Urothelium cell line (cell line): ENCODE measurements at regions not wholly inside any gene's neighbourhood (a gene's known extent, or its start where the extent isn't known, plus 50 kb on each side); places are given as distances from the start of the nearest gene placed in this dataset.
"Not testable (repeated sequence)": the region's sequence is repeated elsewhere in the genome, so short reads cannot be mapped to it uniquely, and the experiment has no call there.

Source experiments
- DNase-seq: peaks from one replicate; pipeline ENCODE4 v3.0.0; 2011; ENCODE audit warnings: low spot score, mixed read lengths
- FAIRE-seq: peaks from 2 replicates; lab custom pipeline; 2011; peaks lifted over from hg19 to GRCh38; lab: Jason Lieb, UNC

DNA sequence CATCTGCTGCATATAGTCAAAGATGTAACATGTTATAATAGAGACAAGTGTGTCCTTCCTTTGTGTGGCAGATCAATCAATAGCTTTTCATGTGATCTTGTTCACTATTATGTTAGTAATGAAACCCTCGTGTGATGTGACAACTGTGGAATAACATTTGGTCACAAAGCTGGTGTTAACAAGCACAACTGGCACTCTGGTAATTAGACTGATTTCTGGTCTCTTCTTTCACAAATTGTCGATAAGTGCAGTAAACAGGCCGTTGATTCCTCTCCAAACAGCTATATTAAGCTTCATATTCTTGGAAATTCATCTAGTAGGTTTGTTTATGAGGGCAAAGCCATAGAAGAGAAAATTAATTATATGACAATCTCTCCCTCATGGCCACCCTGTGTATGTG, 616.7 kb upstream of the PTBP2 start:
- DNase-seq: no peak
- FAIRE-seq: no peak

DNA sequence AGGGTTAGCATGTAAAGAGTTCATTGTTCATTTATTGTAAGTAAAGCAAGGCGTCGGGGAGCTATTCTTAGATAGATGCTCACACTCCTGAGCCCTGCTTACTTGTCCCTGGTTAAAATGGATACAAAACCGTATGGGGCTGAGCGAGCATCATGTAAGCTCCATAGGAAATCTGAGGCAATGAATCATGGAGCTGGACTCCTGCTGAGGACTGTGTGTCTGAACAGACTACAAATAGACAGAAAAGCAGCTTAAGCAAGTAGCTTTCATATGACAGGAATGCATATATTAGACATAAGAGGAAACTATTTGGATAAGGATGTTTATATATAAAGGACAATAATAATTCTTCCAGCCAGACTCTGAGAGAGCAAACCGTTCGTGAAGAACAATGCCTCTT, 604.9 kb upstream of the PTBP2 start:
- DNase-seq: no peak
- FAIRE-seq: no peak

DNA sequence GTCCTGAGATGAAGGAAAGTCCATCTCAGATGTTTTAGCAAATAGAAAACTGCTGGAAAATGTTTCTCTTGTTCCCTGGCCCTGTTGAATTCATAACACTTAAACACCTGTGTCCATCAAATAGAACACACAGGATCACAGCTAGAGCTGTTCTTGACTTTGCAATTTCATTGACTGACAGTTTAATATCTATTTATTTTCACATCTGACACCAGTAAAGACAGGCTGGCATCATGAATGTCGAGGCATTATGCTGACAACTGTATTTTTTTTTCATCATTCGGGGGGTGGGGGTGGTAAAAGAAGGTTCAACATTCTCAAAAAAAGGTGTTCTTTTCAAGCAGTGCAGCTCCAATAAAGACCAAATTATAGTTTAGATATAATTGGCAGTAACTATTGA, 591.2 kb upstream of the PTBP2 start:
- FAIRE-seq: no peak
- DNase-seq: no peak

DNA sequence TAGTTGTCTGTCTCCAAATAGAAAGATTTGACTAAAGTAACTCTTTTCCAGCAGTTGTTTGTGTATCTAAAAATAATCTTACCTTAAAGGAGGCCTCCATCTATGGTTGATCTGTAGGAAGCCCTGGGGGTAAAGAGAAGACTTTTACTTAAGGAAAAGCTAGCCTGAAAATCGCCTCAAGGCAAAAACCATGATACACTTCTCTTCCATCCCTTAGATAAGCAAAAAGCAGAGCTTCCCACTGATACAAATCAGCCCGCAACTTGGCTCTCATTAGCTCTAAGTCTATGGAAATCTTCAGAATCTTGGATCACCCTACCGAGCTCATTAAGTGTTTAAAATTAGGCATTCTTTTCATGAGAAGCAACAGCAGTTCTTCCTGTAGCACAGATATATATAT, 576.9 kb upstream of the PTBP2 start:
- FAIRE-seq (no peak), DNase-seq (no peak)

DNA sequence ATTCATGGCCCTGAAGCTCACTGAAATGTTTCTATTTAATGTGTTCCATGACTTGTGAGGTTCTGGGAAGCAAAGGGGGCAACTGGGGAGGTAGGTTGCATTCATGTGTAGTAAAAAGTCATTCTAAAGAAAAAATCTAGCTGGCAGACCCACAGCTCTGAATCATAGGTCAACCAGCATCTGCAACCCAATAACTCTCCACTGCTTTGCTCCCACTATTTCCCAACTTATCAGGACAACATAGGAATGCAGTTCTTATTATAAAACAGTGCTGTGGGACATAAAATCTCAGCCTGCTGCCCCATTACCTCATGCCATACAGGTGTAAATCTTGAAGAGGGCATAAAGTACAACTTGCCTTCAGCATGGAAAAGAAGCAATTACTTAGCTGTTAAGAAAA, 576.1 kb upstream of the PTBP2 start:
- DNase-seq: no peak
- FAIRE-seq: no peak

DNA sequence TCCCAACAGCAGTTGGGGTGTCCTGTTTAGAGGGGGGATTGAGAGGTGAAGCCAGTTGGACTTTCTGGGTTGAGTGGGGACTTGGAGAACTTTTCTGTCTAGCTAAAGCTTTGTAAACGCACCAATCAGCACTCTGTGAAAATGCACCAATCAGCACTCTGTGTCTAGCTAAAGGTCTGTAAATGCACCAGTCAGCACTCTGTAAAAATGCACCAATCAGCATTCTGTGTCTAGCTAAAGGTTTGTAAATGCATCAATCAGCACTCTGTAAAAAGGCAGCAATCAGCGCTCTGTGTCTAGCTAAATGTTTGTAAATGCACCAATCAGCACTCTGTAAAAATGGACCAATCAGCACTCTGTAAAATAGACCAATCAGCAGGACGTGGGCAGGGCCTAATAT, 568.6 kb upstream of the PTBP2 start:
- FAIRE-seq: not testable (repeated sequence)

DNA sequence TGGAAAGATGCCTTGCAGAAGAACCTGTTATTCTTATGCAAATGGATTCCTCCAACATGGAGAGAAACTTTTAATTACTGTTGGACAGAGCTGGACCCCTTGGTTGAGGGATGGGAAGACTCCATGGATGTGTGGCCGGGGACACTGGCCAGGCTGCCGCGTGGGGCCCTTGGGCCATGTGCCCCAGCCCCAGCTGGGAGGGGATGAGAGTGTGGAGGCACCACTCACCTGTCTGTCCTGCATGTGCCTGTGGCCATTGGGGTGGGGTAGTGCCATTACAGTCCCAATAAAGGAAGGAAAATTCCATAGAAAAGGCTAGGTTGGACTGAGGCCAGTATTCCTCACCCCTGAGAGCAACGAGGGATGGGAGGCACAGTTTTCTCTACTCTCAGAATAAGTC, 564.5 kb upstream of the PTBP2 start:
- FAIRE-seq (no peak), DNase-seq (no peak)

More for the DNA sequence above, 568.6 kb upstream of the PTBP2 start:
- not testable (repeated sequence) for DNase-seq

DNA sequence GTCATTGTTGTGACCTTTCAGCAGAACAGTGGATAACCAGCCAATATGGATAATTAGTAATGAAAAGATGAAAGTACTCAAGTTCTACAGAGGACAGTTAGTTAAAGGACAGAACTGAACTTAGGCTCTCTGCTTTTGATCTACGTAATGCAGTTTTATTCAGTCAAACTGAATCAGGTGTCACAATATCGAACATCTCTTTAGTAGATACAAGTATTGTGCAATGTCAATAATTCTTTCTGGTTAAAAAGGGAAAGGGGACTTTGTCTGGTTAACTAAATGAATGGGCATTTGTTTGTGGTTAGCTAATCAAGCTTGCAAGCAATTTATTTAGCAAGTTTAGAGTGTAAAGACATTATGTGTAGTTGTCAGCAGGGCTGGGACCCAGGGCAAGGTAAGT, 562.2 kb upstream of the PTBP2 start:
- DNase-seq (no peak), FAIRE-seq (no peak)

DNA sequence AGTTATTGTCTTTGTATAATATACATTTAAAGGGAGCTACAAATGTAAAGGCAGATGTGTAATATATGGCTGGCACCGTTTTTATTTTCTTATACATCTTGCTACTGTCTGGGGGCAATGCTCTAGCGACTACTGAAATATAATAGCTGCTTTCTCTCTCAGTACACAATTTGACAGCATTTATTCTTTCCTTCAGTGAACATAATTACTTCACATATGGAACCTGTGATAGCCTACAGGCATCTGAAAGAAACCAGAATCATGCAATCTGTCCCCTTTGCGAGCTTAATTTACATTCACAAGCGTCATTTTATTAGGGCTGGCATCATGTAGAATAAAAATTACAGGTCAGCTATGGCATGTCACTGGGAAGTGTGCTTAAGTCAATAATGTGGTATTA, 557.5 kb upstream of the PTBP2 start:
- no peak for DNase-seq
- FAIRE-seq: no peak

DNA sequence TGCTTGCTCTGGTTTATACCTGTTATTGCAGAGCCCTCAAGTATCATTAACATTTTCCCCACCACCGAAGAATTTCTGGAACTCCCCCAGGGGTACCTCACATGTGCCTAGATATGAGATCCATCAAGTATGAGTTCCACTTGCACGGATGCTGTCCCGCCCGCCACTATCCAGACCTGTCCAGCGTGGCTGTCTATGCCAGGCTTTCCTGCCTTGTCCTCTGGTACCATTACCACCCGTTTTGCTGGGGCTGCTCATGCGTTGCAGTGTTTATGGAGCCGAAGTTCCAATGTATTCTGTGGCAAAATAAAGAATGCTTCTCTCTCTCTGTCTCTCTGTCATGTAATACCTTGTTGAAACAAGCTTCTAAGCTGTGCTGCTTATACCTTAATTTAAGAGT, 543.5 kb upstream of the PTBP2 start:
- FAIRE-seq (no peak), DNase-seq (no peak)

DNA sequence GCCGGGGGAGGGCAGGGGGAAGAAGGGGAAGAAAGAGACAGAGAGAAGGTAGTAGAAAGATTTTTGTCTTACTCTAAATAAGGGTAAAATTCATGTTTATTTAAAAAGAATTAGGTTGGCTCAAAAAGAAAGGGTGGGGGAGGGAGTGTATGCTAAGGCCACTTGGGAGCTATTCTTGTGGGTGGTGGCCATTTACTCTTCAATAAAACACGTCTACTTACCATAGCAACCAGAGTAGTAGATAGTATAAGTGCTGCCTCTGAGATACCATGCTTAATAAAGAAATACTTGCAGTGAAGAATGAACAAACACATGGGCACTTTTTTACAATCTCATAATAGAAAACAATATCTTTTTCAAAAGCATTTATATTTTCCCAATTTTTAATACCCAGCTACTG, 538.1 kb upstream of the PTBP2 start:
- FAIRE-seq (no peak), DNase-seq (no peak)

DNA sequence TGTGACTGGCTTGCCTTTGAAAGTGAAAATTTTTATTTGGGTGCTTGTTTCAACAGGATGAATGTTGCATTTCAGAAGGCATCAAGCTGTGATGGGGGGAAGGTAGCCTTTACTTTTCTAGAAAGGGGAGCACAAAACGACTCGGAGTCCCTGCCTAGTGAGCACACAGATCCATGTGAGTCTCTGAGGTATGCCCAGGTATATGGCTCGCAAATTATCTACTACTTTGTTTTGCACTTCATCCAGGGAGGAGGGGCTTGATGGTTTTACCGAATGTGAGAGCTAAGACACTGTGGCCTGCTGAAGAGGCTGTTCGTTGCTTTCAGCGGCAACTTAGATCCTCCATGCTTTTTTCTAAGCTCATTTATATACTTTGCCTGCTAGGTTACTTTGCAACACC, 537.7 kb upstream of the PTBP2 start:
- DNase-seq: no peak

DNA sequence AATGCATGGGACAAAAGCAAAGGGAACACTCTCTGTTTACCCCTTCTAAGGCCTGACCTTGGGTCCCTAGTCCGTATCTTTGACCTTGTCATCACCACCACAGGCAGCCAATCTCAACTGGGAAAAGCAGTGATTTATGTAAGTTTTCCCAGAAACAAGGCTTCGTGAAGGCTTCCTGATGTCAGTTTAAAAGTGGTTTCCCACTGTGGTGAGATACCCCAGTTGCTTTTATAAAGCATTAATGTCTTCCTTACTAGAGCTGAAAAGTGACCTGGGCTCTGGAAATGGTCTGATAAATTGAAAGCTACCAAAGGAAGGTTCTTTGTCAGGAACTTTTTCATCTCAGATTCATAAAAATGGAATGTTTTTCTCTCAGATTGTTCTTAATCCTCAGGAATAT, 536.4 kb upstream of the PTBP2 start:
- no peak for DNase-seq
- no peak for FAIRE-seq

More for the DNA sequence above, 537.7 kb upstream of the PTBP2 start:
- no peak for FAIRE-seq

DNA sequence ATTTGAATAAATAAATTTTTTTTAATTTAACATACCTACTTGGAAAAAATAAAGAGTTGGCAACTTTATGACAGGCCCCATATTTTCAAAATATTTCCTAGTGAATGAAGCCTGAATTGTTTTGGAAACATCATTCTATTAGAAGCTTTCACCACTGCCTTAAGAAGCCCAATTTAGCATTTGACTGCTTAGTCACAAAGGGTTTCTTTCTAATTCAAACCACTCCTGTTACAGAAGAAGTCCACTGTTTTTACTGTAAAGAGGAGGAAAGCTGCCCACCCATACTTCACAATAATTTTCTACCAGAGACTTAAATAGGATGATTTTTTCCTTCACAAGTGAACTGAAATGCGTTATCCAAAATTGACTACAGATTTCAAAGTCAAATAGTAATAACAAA, 534.6 kb upstream of the PTBP2 start:
- no peak for DNase-seq
- FAIRE-seq: no peak

DNA sequence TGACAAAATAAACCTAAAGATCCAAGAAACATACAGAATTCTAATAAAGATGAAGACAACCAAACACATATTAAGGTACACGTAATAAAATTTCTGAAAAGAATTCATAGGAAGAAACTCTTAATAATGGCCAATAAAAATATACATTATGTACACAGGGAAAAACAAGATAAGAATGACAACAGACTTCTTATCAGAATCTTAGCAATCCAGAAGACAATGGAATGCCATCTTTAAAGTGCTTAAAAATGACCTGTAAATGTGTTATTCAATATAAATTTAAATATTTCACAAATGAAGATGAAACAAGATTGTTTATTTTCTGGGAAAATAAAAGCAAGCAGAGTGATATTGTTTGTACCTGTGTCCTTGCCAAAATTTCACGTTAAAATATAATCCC, 530.4 kb upstream of the PTBP2 start:
- no peak for DNase-seq
- FAIRE-seq: no peak

DNA sequence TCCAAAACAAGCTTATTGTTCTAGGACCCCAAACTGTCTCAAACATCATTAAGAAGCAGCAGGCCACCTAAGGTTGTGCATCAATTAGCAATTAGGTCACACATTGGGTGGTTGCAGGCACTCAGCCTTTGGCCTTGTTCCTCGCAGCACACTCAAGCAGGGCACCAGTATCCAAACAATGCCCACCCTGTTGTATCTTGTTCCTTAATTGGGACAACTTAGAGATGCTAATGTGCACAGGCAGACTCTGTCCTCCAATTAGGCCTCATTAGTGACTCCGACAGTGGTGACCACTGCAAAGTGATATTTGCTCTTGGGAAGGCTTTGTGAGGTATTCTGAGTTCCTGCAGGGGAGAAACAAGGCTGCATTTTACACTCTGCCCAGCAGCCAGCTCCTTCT, 515.1 kb upstream of the PTBP2 start:
- no peak for FAIRE-seq
- no peak for DNase-seq

DNA sequence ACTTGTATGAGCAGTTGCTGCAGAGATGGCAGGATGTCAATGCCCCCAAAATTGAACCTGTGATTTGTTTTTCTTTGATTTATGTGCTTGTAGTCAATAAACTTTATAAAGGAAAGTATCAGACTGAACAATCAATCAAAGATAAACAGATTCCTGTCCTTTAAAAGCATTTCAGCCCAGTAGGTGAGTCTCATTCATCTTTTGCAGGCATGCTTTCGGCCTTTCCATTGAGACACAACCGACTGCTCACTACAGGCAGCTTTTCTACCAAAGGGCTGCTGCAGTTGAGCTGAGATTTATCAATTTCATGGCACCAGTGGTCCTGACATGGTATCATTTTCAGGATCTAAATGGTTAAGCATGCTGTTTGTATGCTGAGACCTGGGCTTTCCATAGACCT, 513.6 kb upstream of the PTBP2 start:
- DNase-seq (no peak), FAIRE-seq (no peak)

DNA sequence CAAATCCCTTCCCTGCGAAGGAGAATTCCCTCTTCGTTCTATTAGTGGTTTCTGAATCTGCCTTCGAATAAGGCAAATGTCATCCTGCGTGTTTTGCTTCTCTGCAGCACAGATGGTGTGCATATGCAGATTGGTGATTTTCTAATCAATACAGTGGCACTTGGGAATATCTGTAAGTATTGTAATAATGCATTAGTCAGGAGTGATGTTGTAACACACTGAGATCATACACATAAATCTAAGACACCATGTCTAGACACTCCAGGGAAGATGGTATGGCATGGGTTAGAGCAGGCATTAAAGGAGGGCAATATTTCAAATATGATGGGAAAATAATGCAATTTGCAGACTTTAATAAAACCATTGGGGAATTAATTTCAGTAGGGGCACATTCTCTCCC, 513.2 kb upstream of the PTBP2 start:
- FAIRE-seq (no peak), DNase-seq (no peak)

DNA sequence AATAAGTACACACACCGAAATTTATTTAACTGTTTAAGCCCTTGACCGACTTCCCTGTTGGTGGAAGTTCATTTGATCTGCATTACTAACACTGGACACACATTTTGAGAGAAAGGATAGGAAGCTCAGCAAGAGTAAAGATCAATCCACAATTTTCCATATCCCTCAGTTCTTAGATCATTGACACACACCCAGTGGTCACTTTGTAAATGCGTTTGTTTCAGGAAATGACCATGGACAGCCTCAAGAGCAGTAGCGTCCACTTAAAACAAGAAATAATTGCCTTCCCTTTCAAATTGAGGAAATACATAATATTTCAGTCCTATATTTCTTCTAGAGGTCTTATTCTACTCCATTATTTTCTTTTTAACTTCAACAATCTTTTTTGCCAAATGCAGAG, 511.5 kb upstream of the PTBP2 start:
- FAIRE-seq: no peak

DNA sequence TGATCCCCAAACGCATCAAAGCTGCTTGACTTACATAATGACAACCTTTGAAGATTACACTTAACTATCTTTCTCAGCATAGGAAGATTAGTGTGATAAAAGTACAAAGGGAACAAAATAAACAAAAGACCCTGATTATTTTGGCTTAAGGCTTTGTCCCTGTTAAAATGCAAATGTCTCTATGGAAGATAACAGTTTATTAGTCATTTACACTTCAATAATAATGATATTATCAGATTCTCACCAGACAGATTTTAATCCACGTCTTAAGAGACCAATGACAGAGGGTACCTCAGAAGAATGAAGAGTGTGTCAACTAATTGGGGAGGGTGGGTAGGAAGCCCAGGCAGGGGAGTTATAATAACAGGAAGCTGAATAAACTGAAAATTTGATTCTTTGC, 510.4 kb upstream of the PTBP2 start:
- no peak for DNase-seq

More for the DNA sequence above, 511.5 kb upstream of the PTBP2 start:
- no peak for DNase-seq

DNA sequence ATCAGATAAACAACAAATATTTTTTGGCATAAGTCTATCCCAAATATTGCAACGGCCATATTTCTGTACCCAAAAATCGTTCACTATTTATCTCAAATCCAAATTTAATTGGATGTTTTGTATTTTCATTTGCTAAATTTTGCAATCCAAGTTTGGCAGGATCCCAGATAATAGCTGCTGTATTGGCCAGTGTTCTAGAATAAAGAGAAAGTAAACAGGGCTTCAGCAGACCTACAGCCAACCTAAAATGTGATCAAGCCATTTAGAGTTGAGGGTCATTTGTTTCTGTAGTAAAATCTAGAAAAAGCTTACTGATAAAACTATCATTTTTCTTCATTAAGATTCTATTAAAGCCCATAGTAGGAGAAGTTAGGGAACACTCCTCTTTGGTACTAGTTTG, 506.6 kb upstream of the PTBP2 start:
- FAIRE-seq: no peak
- DNase-seq: no peak

More for the DNA sequence above, 510.4 kb upstream of the PTBP2 start:
- FAIRE-seq: no peak

DNA sequence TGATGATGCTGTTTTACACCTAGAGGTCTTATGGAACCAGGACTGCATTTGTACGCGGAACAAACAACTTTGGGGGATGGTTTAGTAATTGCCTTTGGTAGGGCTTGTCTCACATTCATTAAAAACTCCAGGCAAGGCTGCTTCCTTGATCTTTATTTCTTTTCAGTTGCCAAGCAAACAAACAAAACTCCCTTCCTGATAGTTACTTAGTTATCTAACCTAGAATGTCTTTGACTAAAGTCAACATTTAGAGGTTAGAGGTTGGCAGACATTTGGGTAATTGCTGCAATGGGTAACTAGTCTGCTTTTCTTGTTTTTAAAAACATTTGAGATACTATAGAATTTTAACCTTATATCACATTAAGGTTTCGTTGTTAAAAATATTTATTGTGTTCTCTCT, 500.9 kb upstream of the PTBP2 start:
- DNase-seq: no peak
- FAIRE-seq: no peak

DNA sequence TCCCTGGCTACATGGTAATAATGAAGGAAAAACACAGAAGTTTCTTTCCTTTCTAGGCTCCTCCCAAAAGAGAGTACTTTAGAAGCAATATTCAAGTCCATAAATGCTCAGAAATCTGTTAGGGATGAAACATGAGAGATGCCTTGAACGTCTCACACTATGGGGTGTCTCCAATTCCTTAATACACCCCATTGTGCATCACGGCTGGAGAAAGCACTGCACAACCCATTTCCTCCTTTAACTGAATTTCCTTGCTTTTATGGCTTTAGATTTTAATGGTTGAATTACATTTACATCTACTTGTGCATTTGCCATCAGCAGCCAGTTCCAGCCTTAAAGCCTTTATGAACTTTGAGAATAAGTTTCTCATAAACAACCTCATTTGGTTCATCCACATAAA, 498.9 kb upstream of the PTBP2 start:
- DNase-seq (no peak), FAIRE-seq (no peak)

DNA sequence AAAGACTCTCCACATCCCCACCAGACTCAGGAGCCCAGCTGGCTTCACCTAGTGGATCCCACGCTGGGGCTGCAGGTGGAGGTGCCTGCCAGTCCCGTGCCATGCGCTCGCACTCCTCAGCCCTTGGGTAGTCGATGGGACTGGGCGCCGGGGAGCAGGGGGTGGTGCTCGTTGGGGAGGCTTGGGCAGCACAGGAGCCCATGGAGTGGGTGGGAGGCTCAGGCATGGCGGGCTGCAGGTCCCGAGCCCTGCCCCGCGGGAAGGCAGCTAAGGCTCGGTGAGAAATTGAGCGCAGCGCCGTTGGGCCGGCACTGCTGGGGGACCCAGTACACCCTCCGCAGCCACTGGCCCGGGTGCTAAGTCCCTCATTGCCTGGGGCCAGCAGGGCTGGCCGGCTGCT, 497.4 kb upstream of the PTBP2 start:
- DNase-seq, FAIRE-seq: not testable (repeated sequence)
